Retinal pigment epithelial cell (primary cell): ENCODE measurements at regions not wholly inside any gene's neighbourhood (a gene's known extent, or its start where the extent isn't known, plus 50 kb on each side); places are given as distances from the start of the nearest gene placed in this dataset.

Experiments used
- DNase-seq: peaks from one replicate; pipeline ENCODE4 v3.0.0-alpha.2; 2010; ENCODE audit warnings: low read depth
- H3K4me3 ChIP-seq: 2 replicates; pipeline ENCODE4 v1.5.1; 2011; ENCODE audit warnings: mild to moderate bottlenecking, low read length, control low read depth, moderate library complexity
- CTCF ChIP-seq: conservative IDR thresholded peaks from 2 replicates; pipeline ENCODE4 v1.5.1; 2011; ENCODE audit warnings: low read depth, low read length, control low read depth, inconsistent platforms

DNA sequence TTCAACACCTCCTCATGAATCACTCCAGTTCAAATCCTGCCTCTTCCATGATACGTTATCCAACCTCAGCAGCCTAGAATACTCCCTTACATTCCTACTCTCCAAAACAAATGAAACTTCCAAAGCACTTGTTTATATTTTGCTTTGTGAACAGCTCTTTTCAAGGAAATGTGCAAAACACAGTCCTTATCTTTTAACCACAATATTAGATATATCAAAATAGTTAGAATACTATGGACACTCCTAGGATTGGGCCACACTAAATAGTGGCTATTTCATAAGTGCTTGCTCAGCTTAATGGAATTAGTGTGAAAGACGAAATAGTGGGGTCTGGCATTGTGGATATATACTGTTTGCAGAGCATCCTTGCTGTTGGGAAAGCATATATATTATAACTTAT, 173.5 kb downstream of the ZC3H11B start:
- no peak for DNase-seq
- TF ChIP-seq CTCF = no peak
- no peak overlapping the region for H3K4me3 ChIP-seq

- H3K4me3 ChIP-seq = no peak overlapping the region
- DNase-seq = no peak
- no peak for TF ChIP-seq CTCF
These were observed 174.5 kb downstream of the ZC3H11B start for GRCh38 chr1:219438386-219438785.

DNA sequence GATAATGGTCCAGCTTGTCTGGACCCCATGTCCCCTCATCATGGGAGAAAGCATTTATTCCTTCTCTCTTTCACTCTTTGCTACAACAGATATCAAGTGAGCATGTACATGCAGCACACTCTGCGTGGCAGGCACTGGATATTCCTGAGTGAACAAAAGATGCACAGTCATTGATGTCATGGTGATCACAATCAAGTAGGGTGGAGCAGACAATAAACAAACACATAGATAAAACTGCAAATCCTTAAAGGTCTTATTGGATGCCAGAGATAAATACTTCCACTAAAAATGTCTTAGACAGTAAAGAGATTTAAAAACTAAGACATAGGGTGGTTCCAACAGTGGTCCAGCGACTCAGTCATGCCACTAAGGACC, 178.0 kb downstream of the ZC3H11B start:
- no peak for DNase-seq
- no peak for TF ChIP-seq CTCF
- H3K4me3 ChIP-seq = no peak overlapping the region

- no peak for TF ChIP-seq CTCF
- DNase-seq = no peak
- H3K4me3 ChIP-seq = no peak overlapping the region
These were observed 178.5 kb downstream of the ZC3H11B start for GRCh38 chr1:219434285-219434922.

- no peak for DNase-seq
- H3K4me3 ChIP-seq = no peak overlapping the region
- no peak for TF ChIP-seq CTCF
These were observed 179.3 kb downstream of the ZC3H11B start for GRCh38 chr1:219433496-219434131.

GRCh38 chr1:219433001-219433400, 179.9 kb downstream of the ZC3H11B start:
- no peak for DNase-seq
- TF ChIP-seq CTCF = no peak
- no peak overlapping the region for H3K4me3 ChIP-seq

- H3K4me3 ChIP-seq = no peak overlapping the region
- no peak for TF ChIP-seq CTCF
- DNase-seq = no peak
These were observed 180.7 kb downstream of the ZC3H11B start for GRCh38 chr1:219432191-219432606.
